HL-60 (cell line): ENCODE measurements at regions not wholly inside any gene's neighbourhood (a gene's known extent, or its start where the extent isn't known, plus 50 kb on each side); places are given as distances from the start of the nearest gene placed in this dataset.

Experiments used
- DNase-seq, 2 experiments: peaks; one replicate each; pipeline ENCODE4 v3.0.0-alpha.2; 2010 to 2020; ENCODE audit warnings: low read depth in 1 of 2, low spot score in 1 of 2
- H3K27ac ChIP-seq: fragments of 250-450 bp; sonication (Bioruptor Pico); replicated peaks from 2 replicates; pipeline ENCODE4 v1.5.1; 2020; ENCODE audit warnings: mild to moderate bottlenecking, moderate library complexity
- H3K27me3 ChIP-seq: fragments of 250-450 bp; sonication (Bioruptor Pico); 2 replicates; pipeline ENCODE4 v1.5.1; 2021; ENCODE audit warnings: mild to moderate bottlenecking, moderate library complexity; ENCODE audit not compliant: insufficient read depth, poor library complexity, severe bottlenecking
- H3K4me3 ChIP-seq: replicated peaks from 2 replicates; pipeline ENCODE4 v1.5.1; 2011; ENCODE audit warnings: mild to moderate bottlenecking, control low read depth, low read length; ENCODE audit not compliant: insufficient read depth
- CTCF ChIP-seq: IDR thresholded peaks from one replicate; pipeline ENCODE4 v1.5.1; 2011; ENCODE audit warnings: low read length, control low read depth, inconsistent platforms; ENCODE audit not compliant: insufficient read depth
- GABPA ChIP-seq: IDR thresholded peaks from 2 replicates; pipeline ENCODE4 v1.6.1; 2012; ENCODE audit warnings: low read depth
- POLR2AphosphoS5 ChIP-seq: IDR thresholded peaks from 2 replicates; pipeline ENCODE4 v1.6.1; 2012; ENCODE audit warnings: low read depth
- REST ChIP-seq: IDR thresholded peaks from 2 replicates; pipeline ENCODE4 v1.6.1; 2012; ENCODE audit warnings: low read depth; ENCODE audit not compliant: insufficient replicate concordance
- SPI1 ChIP-seq: IDR thresholded peaks from 2 replicates; pipeline ENCODE4 v1.6.1; 2012; ENCODE audit warnings: low read depth, mild to moderate bottlenecking, borderline replicate concordance

GRCh38 chr11:70544067-70544773 lies 145.9 kb downstream of the CTTN start:
- no peak for TF ChIP-seq REST
- no peak for TF ChIP-seq POLR2AphosphoS5
- no peak for TF ChIP-seq CTCF
- TF ChIP-seq GABPA: no peak
- TF ChIP-seq SPI1: no peak
- no peak overlapping the region for H3K4me3 ChIP-seq
- no peaks in the 10 kb centered on the region for H3K27me3 ChIP-seq
- no peak for DNase-seq
- H3K27ac ChIP-seq: no peak overlapping the region

- TF ChIP-seq POLR2AphosphoS5 (no peak), CTCF (no peak), GABPA (no peak), REST (no peak), SPI1 (no peak)
Measured at GRCh38 chr11:70544774-70545609, 146.7 kb downstream of the CTTN start.

GRCh38 chr11:70545610-70545912 lies 147.2 kb downstream of the CTTN start:
- TF ChIP-seq POLR2AphosphoS5 (no peak), GABPA (no peak), REST (no peak), CTCF (no peak), SPI1 (no peak)
- DNase-seq: no peak
- Histone ChIP-seq H3K27ac (no peak overlapping the region), H3K4me3 (no peak overlapping the region), H3K27me3 (no peaks in the 10 kb centered on the region)

More at GRCh38 chr11:70544774-70545609, 146.7 kb downstream of the CTTN start:
- Histone ChIP-seq H3K27ac (no peak overlapping the region), H3K4me3 (no peak overlapping the region), H3K27me3 (no peaks in the 10 kb centered on the region)
- DNase-seq: no peak
